ENCODE measurements at regions not wholly inside any gene's neighbourhood (a gene's known extent, or its start where the extent isn't known, plus 50 kb on each side); places are given as distances from the start of the nearest gene placed in this dataset.

DNA sequence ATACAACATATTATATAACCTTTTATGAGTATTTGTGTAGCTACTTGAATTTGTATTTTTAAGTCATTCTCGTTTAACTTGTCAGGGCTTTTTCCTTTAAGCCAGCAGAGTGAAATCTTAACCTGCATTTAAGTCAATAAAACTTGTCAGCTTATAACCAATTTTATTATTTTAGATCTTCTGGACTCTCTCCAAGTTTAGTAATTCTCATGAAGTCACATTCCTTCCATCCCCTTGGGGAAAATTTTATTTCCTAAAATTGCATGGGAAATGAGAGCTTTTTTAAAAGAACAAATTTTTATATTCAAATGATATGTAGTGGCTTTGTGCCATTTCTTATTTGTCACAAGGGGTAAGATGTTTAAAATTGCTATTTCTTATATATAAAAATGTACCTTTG lies 74.0 kb downstream of the SEPTIN7 start:
- TF ChIP-seq, protein P1, sequence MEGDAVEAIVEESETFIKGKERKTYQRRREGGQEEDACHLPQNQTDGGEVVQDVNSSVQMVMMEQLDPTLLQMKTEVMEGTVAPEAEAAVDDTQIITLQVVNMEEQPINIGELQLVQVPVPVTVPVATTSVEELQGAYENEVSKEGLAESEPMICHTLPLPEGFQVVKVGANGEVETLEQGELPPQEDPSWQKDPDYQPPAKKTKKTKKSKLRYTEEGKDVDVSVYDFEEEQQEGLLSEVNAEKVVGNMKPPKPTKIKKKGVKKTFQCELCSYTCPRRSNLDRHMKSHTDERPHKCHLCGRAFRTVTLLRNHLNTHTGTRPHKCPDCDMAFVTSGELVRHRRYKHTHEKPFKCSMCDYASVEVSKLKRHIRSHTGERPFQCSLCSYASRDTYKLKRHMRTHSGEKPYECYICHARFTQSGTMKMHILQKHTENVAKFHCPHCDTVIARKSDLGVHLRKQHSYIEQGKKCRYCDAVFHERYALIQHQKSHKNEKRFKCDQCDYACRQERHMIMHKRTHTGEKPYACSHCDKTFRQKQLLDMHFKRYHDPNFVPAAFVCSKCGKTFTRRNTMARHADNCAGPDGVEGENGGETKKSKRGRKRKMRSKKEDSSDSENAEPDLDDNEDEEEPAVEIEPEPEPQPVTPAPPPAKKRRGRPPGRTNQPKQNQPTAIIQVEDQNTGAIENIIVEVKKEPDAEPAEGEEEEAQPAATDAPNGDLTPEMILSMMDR (IDR thresholded peaks at IDR 0.05), result no peak
- TF ChIP-seq JUND (IDR thresholded peaks at IDR 0.05), result no peak

Data from SK-N-SH (cell line).